Keratinocyte (primary cell): ENCODE measurements at regions not wholly inside any gene's neighbourhood (a gene's known extent, or its start where the extent isn't known, plus 50 kb on each side); places are given as distances from the start of the nearest gene placed in this dataset.

Source experiments
- CTCF ChIP-seq, 3 experiments: IDR thresholded peaks in 1 of 3; conservative IDR thresholded peaks in 1 of 3; optimal IDR thresholded peaks in 1 of 3; 2 replicates in 2 of 3; 3 replicates in 1 of 3; pipeline versions ENCODE3 to v1.5.1; 2011; ENCODE audit warnings: low read length in 3 of 3, mild to moderate bottlenecking in 3 of 3, moderate library complexity in 2 of 3, control low read depth in 1 of 3, inconsistent platforms in 1 of 3; ENCODE audit not compliant: insufficient read depth in 2 of 3; ENCODE audit errors: extremely low read depth in 1 of 3
- EZH2 ChIP-seq: IDR thresholded peaks from one replicate; pipeline ENCODE4 v1.6.1; 2012; ENCODE audit warnings: inconsistent platforms, mild to moderate bottlenecking, low read length, moderate library complexity

- TF ChIP-seq CTCF (optimal IDR thresholded peaks at IDR 0.05 in 1 of 3, IDR thresholded peaks at IDR 0.05 in 1 of 3, conservative IDR thresholded peaks at IDR 0.05 in 1 of 3; ENCODE audit: extremely low read depth in 1 of 3, insufficient read depth in 2 of 3, low read length in 3 of 3): no peak
- no peak for TF ChIP-seq EZH2
These were observed 521.7 kb upstream of the AUTS2 start for GRCh38 chr7:69076566-69076965.
